HepG2 (cell line): ENCODE measurements at regions not wholly inside any gene's neighbourhood (a gene's known extent, or its start where the extent isn't known, plus 50 kb on each side); places are given as distances from the start of the nearest gene placed in this dataset.

Experiments
- CTCF ChIP-seq: sonication (generic); formaldehyde crosslinking; IDR thresholded peaks from 2 replicates; pipeline ENCODE4 v1.5.0; 2020; ENCODE audit warnings: mild to moderate bottlenecking, missing genetic modification reagents, moderate library complexity
- EP300 ChIP-seq, 3 experiments: sonication (generic) in 1 of 3; formaldehyde crosslinking in 1 of 3; IDR thresholded peaks; 2 replicates each; pipeline versions ENCODE4 v1.5.1 to v1.6.1; 2011 to 2020; ENCODE audit warnings: low read depth in 2 of 3, low read length in 2 of 3, borderline replicate concordance in 1 of 3, improper control_type of control experiment in 1 of 3, mild to moderate bottlenecking in 1 of 3, missing genetic modification reagents in 1 of 3, moderate library complexity in 1 of 3
- ERF ChIP-seq: IDR thresholded peaks from 2 replicates; pipeline ENCODE4 v1.6.1; 2018; ENCODE audit warnings: missing biosample characterization, missing genetic modification reagents
- EZH2 ChIP-seq: conservative IDR thresholded peaks from 2 replicates; pipeline ENCODE4 v1.6.1; 2012; ENCODE audit warnings: mild to moderate bottlenecking, low read depth, low read length, moderate library complexity
- HHEX ChIP-seq: IDR thresholded peaks from 2 replicates; pipeline ENCODE4 v1.6.1; 2016; ENCODE audit warnings: control low read depth
- KAT7 ChIP-seq: IDR thresholded peaks from 2 replicates; pipeline ENCODE4 v1.6.1; 2018; ENCODE audit warnings: borderline replicate concordance, missing compliant biosample characterization
- MYNN ChIP-seq: sonication (generic); formaldehyde crosslinking; IDR thresholded peaks from 2 replicates; pipeline ENCODE4 v1.4.0; 2020; ENCODE audit warnings: mild to moderate bottlenecking, low read depth, missing genetic modification reagents
- NFATC3 ChIP-seq: sonication (generic); formaldehyde crosslinking; IDR thresholded peaks from 2 replicates; pipeline ENCODE4 v1.5.1; 2020; ENCODE audit warnings: mild to moderate bottlenecking, missing genetic modification reagents
- REST ChIP-seq, 2 experiments: IDR thresholded peaks; 2 replicates each; pipeline ENCODE4 v1.6.1; 2011 to 2012; ENCODE audit warnings: low read length in 2 of 2, borderline replicate concordance in 1 of 2, low read depth in 1 of 2, mild to moderate bottlenecking in 1 of 2, moderate library complexity in 1 of 2
- XRCC5 ChIP-seq: fragments of 200-400 bp; formaldehyde crosslinking; optimal IDR thresholded peaks from 2 replicates; pipeline ENCODE3; 2017; ENCODE audit warnings: mild to moderate bottlenecking, low read length
- ZMYM2 ChIP-seq: sonication (generic); formaldehyde crosslinking; IDR thresholded peaks from 2 replicates; pipeline ENCODE4 v1.8.0; 2022; ENCODE audit warnings: mild to moderate bottlenecking, missing genetic modification reagents
- ZNF24 ChIP-seq: fragments of 450-650 bp; IDR thresholded peaks from 2 replicates; pipeline ENCODE4 v1.6.1; 2017; ENCODE audit warnings: antibody characterized with exemption, mild to moderate bottlenecking
- ZSCAN30 ChIP-seq: sonication (generic); formaldehyde crosslinking; IDR thresholded peaks from 2 replicates; pipeline ENCODE4 v1.5.0; 2020; ENCODE audit warnings: mild to moderate bottlenecking, missing genetic modification reagents
- TF ChIP-seq, protein P1 (sequence below): sonication (generic); formaldehyde crosslinking; IDR thresholded peaks from 2 replicates; pipeline ENCODE4 v1.5.0; 2020; ENCODE audit warnings: missing genetic modification reagents

DNA sequence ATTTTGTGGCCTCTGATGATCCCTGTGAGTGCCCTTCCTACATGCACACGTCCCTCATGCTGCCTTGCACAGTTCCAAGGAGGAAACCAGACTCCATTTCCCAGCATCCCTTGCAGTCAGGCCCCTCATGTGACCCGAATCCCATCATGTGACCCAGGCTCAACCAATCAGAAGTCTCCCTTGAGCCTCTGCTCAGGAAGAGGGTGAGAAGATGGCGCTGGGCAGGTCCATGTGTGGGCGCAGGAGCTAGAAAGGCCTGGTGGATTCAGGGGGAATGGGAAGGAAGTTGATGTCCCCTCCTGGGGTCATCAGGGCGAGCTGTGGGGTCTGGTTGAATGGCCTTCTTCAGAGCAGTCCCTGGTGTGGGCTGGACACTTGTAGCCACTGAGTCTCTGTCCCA is 240.5 kb downstream of the ADGRD1 start:
- TF ChIP-seq EP300 (IDR thresholded peaks at IDR 0.05; ENCODE audit: low read depth in 2 of 2, low read length in 2 of 2): no peak
- TF ChIP-seq EP300 (CRISPR knock-in tag; IDR thresholded peaks at IDR 0.05; ENCODE audit: borderline replicate concordance): no peak
- TF ChIP-seq ZMYM2 (CRISPR knock-in tag): no peak
- TF ChIP-seq KAT7: no peak
- TF ChIP-seq NFATC3 (CRISPR knock-in tag): no peak
- no peak for TF ChIP-seq MYNN (CRISPR knock-in tag)
- TF ChIP-seq ZSCAN30 (CRISPR knock-in tag): no peak
- no peak for TF ChIP-seq XRCC5
- TF ChIP-seq, protein P1, sequence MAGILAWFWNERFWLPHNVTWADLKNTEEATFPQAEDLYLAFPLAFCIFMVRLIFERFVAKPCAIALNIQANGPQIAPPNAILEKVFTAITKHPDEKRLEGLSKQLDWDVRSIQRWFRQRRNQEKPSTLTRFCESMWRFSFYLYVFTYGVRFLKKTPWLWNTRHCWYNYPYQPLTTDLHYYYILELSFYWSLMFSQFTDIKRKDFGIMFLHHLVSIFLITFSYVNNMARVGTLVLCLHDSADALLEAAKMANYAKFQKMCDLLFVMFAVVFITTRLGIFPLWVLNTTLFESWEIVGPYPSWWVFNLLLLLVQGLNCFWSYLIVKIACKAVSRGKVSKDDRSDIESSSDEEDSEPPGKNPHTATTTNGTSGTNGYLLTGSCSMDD (CRISPR knock-in tag): no peak
- TF ChIP-seq HHEX (CRISPR knock-in tag): no peak
- TF ChIP-seq CTCF (CRISPR knock-in tag): no peak
- no peak for TF ChIP-seq ERF (CRISPR knock-in tag)
- no peak for TF ChIP-seq REST (IDR thresholded peaks at IDR 0.05; ENCODE audit: borderline replicate concordance in 1 of 2, low read depth in 1 of 2, low read length in 2 of 2)
- no peak for TF ChIP-seq ZNF24
- no peak for TF ChIP-seq EZH2
